A204.1 (cell line): ENCODE measurements at regions not wholly inside any gene's neighbourhood (a gene's known extent, or its start where the extent isn't known, plus 50 kb on each side); places are given as distances from the start of the nearest gene placed in this dataset.
"Not testable (repeated sequence)": the region's sequence is repeated elsewhere in the genome, so short reads cannot be mapped to it uniquely, and the experiment has no call there.

ENCODE experiments used
- FAIRE-seq: peaks from 2 replicates; lab custom pipeline; 2012; peaks lifted over from hg19 to GRCh38; lab: Jason Lieb, UNC

DNA sequence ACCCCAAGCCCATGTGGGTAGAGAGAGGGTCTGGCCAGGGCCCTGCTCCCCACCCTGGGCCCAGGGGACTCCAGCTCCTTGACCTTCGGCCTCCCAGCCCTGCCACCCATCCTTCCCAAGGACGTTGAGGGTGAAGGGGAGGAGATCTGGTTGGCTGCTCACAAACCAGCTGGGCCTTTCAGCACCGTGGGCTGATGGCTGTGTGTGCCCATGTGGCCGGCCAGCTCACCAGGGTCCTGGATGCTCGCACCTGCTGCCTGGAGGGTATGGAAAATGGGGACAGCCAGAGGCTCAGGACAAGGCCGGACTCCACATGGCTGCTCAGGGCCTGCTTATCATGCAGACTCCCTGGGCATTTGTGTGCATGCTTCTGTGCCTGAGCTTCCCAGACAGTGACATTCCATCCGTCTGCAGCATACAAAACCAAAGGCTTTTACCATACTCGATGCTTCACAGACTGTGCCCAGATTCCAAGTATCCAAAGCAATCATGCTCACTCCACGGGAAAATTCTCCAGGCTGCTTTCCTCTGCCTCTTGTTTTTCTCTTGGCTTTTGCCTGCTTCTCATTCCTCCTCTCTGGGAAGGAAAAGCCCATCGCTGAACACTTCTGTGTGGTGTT is 112.5 kb upstream of the ZNF469 start:
- not testable (repeated sequence) for FAIRE-seq

DNA sequence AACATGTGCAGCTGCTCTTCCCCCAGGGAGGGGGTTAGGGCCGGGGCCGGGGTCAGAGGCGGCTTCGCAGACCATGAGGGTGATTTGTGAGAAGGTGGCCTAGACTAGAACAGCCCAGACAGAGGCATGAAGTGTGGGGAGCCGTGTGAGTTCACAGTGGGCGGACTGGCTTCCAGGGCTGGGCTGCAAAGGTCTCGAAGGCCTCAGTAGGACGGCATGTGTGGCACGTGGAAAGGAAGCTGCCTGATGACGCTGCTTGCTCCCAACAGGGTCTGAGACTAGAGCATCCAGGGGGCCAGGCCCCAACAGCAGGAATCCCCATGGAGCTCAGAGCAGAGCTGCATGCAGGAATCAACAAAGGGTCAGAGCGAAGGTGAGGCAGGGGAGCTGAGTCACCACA is 111.5 kb upstream of the ZNF469 start:
- FAIRE-seq, result not testable (repeated sequence)

DNA sequence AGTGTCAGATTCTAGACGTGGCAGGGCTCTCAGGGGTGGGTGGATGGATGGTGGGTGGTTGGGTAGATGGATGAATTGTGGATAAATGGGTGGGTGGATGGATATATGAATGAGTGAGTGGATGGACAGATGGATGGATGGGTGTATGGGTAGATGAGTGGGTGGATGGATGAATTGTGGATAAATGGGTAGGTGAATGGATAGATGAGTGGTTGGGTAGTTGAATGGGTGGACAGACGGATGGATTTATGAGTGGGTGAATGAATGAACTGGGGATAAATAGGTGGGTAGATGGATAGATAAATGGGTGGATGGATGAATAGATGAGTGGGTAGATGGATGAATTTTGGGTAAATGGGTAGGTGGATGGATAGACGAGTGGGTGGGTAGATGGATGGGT is 111.0 kb upstream of the ZNF469 start:
- FAIRE-seq, result not testable (repeated sequence)

DNA sequence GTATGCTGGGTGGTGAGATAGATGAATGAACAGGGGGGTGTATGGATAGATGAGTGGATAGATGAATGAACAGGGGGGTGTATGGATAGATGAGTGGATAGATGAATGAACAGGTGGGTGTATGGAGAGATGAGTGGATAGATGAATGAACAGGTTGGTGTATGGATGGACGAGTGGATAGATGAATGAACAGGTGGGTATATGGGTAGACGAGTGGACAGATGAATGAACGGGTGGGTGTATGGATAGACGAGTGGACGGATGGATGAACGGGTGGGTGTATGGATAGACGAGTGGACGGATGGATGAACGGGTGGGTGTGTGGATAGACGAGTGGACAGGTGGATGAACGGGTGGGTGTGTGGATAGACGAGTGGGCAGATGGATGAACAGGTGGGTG is 110.3 kb upstream of the ZNF469 start:
- FAIRE-seq, result not testable (repeated sequence)

DNA sequence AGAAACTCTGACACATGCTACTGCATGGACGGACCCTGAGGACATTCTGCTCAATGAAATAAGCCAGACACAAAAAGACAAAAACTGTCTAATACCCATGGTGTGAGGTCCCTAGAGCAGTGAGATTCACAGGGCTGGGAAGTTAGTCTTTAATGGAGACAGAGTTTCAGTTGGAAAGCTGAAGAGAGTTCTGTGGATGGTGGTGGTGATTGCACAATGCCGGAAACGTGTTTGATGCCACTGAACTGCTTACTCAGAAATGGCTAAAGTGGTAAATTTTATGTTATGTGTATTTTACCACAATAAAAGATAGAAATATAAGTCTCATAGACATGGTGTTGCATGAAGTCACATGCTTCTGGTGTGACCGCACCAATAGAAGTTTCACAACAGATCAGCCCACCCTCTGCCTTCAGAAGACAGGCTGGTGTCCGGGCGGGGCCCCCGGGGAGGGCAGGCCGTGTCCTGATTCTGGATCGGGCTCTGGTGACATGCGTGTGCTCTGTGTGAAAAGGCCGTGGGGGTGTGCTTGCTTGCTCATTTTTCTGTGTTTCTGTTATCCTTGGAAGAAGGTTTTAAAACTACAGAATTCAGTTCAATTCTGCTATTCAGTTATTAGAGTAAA is 108.5 kb upstream of the ZNF469 start:
- FAIRE-seq, result not testable (repeated sequence)

DNA sequence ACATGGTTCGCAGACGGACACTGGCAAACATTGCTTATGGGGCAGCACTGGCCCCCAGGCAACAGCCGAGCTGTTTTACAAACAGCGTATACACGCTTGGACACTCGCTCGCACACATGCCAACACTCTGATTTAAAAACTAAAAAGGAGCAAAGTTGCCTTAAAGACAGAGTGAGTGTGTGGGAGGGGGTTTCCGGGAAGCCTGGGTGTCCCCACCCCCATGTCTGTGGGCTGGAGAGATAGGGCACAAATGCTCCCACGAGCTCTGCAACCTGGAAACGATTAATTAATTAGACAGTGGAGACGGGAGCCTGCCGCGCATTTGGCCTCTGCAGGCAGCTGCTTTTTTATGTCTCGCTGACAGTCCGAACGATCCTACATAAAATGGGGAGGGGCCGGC is 107.9 kb upstream of the ZNF469 start:
- FAIRE-seq, result no peak

DNA sequence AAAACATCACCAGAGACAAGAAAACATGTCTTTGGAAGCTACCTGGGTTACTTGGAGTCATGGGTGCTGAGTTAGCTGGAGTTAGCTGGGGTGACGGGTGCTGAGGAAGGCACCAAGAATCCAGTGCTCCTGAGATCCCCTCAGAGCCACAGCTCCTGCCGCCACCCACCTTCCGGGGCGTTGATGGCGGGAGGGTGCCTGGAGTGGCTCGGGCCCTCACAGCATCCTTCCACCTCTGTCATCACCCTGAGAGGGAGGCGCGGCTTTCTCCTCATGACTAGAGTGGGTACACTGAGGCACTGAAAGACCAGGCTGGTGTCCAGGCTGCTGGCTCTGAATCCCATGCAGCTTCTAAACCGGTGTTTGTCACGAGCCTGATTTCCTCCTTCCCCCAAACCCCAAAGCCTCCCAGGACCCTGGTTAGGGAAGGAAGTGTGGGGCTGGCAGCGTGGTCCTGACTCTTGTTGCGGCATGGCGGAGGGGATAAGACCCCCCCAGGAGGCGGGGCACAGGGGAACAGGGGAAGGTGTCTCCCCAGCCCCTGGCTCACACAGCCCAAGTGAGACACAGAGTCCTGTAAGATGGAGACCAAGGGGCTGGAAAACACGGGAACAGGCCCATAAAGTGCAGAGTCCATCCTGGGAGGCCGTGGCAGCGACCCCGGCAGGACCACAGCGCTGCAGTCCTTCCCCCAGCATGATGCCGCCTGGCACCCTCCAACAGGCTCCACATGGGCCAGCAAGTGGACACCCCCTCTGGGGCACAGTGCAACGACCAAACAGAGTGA is 107.2 kb upstream of the ZNF469 start:
- FAIRE-seq, result not testable (repeated sequence)

DNA sequence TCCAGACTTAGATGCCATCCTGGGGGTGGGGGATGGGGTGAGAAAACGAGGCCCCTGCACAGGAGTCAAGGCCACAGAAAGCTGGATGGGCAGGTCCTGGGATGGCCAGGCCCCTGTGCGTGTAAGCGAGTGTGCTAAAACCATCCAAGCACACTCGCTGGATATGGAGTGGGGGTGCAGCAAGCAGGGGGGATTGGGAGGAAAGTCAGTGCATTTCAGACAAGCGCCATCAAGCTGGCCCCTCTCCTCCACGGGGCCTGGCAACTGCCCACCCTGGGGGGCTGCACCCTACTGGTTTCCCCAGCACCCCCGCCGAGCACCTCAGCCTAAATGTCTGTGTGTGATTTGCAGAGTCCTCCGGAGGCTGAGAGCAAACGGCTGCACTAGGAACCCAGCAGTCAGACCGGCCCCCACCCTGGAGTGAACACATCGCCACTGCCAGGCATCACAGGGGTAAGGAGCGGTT is 106.6 kb upstream of the ZNF469 start:
- FAIRE-seq, result not testable (repeated sequence)

DNA sequence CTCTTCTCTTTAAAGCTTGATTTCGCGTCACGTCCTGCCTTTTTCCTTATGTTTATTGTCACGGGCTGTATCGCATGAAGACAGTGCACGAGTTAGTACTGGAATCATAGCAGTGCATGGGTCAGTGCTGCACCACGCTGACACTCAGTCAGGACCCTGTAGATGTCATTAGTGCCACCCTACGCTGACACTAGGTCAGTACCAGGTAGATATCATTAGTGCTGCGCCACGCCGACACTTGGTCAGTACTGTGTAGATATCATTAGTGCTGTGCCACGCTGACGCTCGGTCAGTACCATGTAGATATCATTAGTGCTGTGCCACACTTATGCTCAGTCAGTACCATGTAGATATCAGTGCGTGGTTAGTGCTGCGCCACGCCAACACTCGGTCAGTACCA is 106.2 kb upstream of the ZNF469 start:
- no peak for FAIRE-seq

DNA sequence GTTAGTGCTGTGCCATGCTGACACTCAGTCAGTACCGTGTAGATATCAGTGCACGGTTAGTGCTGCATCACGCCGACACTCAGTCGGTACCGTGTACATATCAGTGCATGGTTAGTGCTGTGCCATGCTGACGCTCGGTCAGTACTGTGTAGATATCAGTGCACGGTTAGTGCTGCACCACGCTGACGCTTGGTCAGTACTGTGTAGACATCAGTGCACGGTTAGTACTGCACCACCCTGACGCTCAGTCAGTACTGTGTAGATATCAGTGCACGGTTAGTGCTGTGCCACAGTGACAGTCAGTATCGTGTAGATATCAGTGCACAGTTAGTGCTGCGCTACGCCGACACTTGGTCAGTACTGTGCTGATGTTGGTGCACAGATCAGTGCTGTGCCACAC is 102.8 kb upstream of the ZNF469 start:
- FAIRE-seq, result no peak

DNA sequence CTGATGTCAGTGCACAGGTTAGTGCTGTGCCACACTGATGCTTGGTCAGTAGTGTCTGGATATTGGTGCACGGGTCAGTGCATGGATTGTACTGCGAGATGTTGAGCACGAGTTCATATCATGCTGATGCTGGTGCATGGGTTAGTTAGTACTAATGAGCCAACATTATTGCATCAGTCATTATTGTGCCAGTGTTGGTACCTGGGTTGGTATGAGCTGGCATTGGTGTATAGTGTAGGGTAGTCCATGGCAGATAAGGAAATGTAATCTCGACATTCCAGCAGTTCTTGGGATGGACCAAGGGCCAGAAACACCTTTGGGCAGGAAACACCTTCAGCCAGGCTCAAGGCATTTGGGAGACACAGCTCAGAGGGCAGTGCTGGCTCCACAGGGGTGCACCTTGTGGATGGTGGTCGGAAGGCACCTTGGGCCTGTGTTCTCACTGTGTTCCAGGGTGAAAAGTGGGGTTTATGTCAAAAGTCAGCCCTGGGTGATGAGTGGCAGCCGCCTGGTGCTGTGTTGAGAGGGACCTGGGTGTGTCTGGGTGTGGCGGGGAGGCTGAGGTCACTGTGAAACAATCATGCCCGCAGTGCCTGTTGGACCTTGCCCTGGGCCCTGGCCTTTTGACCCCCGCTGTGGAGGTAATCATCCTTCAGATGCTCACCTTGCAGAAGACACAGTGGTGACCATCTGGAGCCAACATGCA is 100.7 kb upstream of the ZNF469 start:
- no peak for FAIRE-seq

DNA sequence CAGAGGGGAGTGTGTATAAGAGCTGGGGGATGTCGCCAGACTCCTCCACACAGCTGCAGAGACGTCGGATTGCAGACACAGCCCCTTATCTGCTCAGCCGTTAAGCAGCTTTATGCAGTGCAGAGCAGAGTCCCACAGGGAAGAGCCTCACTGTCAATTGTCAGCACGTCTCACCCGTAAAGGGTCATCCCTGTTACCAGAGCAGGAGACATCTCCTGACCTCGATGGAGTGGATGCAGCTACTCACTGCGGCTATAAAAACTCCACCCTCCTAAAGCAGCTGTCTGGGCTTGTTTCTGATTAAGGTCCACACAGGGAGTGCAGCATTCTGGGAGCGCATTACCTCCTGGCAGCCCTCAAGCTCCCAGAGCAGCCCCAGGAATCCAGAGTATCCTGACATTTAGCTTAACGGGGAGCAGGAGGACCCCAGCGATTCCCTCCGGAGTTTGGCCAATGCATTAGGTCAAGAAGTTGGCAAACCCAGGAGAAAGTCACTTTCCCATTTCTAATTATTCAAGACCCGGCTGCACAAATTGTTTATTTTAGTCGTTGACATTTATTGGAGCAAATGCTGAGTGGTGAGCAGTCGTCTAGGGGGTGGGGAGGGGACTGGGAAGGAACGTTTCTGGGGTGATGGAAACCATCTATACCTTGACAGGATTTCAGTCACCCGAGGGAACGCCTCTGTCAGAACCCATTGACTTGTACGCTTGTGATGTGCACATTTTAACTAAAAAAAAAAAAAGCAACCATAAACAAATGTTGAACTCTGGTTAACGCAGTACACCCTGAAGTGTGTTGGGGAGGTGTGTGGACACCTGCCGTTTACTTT is 100.0 kb upstream of the ZNF469 start:
- no peak for FAIRE-seq

DNA sequence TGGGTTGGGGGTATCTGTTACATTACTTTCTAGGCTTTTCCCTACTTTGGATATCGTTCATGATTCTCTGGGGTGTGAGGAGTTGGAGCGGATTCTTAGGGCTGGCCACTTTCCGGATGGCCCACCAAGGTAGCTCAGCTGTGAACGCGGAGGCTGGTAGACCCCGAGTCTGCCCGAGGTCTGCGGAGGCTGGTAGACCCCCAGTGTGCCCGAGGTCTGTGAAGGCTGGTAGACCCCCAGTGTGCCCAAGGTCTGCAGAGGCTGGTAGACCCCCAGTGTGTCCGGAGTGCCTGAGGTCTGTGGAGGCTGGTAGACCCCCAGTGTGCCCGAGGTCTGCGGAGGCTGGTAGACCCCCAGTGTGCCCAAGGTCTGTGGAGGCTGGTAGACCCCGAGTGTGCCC is 99.2 kb upstream of the ZNF469 start:
- FAIRE-seq, result no peak

DNA sequence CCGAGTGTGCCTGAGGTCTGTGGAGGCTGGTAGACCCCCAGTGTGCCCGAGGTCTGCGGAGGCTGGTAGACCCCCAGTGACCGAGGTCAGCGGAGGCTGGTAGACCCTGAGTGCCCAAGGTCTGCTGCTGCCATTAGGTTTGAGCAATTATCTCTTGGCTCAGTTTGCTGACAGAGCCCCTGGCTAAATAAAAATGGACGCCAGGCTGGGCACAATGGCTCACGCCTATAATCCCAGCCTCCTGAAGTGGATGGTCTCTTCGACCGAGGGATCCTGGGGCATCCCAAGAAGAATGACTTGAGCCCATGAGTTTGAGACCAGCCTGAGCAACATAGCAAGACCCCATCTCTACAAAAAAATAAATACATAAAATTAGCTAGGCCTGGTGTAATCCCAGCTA is 98.7 kb upstream of the ZNF469 start:
- FAIRE-seq, result no peak

DNA sequence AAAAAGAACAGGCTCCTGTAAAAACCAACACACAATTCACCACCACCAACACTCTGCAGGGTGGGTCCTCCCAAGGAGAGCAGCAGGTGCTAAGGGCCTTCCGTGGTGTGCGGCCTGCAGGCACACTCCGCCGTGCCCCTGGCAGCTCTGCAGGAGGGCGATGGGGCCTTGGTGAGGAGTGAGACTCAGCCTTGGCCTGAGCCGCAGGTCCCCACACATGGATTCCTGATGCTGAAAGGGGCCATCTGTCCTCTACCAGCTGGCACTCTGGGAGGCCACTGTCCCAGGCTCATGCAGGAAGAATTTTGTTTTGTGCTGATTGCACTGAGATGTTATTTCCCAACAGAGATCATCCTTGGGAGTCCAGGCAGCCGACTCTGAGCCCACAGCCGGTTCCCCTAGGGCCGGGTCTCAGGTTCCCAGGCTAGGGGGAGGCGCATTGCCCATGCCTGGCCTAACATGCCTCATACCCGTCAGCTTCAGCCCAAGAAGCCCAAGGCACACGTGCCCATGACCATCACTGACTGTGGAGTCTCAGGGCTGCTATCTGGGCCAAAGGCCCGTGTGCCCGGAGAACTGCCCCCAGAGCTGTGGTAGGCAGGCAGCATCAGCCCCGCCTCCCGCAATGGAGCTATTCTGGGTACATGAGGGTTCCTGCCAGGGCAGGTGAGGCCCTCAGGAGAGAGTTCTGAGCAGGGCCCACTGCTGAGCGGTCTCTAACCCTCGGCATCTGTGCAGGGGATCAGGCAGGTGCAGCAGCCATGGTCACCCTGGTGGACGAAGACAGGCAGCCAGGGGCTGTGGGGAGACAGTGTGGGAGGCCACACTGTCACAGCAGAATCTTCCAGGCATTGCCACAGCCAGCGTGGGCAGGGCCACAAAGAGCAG is 97.9 kb upstream of the ZNF469 start:
- FAIRE-seq, result no peak

DNA sequence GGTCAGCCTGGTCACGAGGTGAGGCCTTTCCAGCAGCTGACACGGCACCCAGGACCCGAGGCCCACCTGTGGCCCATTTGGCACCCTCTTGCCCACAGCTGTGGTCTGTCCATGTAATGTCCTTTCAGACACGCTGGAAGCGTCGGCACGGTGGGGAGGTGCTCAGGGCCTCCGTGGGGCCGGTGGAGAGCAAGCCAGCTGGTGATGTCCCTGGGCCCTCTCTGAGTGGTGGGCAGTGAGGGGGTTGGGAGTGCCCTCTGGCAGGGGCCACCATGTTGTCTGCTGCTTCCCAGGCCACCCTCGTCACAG is 97.3 kb upstream of the ZNF469 start:
- no peak for FAIRE-seq

DNA sequence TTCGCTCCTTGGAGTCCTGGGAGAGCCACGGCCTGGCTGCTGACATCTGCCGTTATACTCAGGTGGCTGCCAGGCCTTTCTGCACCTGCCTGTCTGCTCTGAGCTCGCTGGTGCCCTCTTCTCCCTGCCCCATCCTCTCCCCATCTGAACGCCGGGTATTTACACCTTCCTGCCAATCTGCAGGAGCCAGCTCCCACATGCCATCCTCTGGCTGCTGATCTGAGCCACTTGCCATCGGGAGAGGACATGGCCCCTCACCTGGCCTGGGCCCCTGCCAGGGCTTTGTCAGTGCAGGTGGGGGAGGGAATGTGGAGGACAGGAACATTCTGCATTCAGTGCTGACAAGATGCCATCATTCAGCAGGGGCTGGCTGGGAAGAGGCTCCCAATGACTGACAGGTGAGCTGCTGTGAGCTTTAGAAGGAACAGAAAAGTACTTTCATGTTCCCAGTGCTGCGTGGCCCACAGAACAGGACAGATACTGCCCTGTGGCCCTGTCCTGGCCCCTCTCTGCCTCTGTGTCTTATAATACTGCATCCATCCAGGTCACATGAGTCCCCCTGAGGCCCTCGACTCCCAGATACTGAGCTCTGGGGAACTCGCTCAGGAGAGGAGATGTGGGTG is 96.3 kb upstream of the ZNF469 start:
- FAIRE-seq, result no peak

DNA sequence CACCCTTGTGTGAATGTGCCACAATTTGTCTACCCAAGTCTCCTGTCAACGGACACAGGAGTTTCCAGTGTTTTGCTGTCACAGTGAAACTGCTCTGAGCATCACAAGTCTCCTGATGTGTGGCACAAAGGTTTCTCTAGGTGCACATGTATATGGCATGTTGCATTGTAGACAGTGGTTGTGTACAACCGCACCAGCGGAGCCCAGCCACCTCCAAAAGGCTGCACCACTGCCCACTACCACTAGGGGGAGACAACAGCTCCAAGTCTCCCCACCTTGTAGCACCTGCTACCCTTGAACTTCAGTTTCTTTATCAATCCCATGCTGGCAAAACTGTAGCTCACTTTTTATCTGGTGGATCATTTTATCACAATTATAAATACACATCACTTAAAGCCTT is 95.5 kb upstream of the ZNF469 start:
- FAIRE-seq, result no peak

DNA sequence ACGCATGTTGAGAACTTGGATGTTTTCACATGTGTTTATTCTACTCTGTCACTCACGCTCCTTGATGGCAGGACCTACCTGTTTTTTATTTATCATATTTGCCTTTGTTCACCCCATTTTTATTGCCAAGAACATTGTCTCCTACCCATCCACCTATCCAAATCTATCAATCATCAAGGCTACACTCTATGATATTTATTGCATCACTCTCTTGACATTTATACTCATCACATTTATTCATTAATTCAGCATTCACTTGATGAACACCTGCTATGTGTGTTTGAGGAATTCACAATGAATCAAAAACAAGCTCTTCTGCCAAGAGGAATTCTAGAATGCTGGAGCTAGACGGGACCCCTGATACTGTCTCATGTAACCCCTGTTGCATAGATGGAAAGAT is 94.5 kb upstream of the ZNF469 start:
- FAIRE-seq, result no peak

DNA sequence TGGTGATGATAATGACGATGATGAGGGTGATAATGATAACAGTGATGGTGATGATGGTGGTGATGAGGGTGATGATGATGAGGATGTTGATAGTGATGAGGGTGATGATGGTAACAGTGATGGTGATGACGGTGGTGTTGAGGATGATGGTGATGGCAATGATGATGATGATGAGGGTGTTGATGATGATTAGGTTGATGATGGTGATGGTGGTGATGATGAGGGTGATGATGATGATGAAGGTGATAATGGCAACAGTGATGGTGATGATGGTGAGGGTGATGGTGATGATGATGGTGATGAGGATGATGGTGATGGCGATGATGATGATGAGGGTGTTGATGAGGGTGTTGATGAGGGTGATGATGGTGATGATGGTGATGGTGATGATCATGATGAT is 93.8 kb upstream of the ZNF469 start:
- FAIRE-seq, result no peak

DNA sequence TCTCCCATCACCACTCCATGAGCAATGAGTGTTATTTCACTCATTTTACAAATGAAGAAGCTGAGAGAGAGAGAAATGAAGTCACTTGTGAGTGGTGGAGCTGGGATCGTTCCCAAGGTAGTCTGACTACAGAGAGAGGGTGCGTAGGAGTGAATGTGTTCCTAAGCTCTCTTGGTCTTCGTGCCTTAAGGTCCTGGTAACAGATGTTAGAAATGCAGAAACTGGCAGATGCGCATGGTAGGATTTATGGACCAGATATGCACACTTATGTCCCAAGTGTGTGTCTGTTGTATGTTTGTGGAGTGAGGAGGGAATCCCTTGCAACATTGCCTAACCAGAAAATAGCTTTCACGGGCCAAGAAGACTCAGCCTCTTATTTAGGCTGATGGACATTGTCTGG is 93.2 kb upstream of the ZNF469 start:
- FAIRE-seq, result no peak
